ENCODE measurements at regions not wholly inside any gene's neighbourhood (a gene's known extent, or its start where the extent isn't known, plus 50 kb on each side); places are given as distances from the start of the nearest gene placed in this dataset.

DNA sequence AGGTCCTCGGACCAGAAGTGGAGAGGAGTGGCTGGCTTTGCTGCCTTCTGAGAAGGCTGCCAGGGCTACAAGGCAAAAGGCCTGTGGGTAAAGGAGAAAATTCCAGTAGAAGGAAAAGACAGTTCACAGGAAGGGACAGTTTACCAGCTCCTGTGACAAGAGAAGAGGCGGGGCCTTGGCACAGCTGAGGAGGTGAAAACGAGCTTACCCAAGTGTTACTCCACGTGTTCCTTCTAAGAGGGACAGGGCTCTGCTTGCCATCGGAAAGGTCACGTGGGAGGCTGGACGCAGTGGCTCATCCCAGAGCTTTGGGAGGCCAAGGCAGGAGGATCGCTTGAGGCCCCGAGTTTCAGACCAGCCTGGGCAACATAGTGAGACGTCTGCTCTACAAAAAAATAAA lies 129.4 kb upstream of the ZNF746 start:
- Histone ChIP-seq H3K9me3 (no peaks in the 10 kb centered on the region), H3K9ac (no peak overlapping the region), H3K36me3 (replicated peaks in 1 of 2; ENCODE audit: control insufficient read depth in 1 of 2, insufficient read depth in 2 of 2, low read length in 1 of 2) (peaks cover 0 to 5% of the 10 kb centered on the region in 2 experiments), H3K27ac (ENCODE audit: low read depth in 2 of 2, low read length in 1 of 2) (no peak overlapping the region), H3K4me2 (no peak overlapping the region), H3K79me2 (ENCODE audit: insufficient read depth) (peaks cover 26% of the 10 kb centered on the region), H3F3A (replicated peaks; ENCODE audit: insufficient read depth) (peaks cover 5% of the 10 kb centered on the region), H3K4me1 (ENCODE audit: control insufficient read depth in 1 of 2, insufficient read depth in 2 of 2, low read depth in 1 of 2, low read length in 1 of 2) (peaks cover 7 to 16% of the 10 kb centered on the region in 2 experiments; a peak in 2 of 4 replicates), H3K9me2 (no peaks in the 10 kb centered on the region), H2AFZ (ENCODE audit: low read depth) (no peak overlapping the region), H4K20me1 (ENCODE audit: insufficient read depth) (peaks cover 16% of the 10 kb centered on the region), H3K4me3 (ENCODE audit: low read depth in 2 of 2, low read length in 1 of 2) (no peak overlapping the region), H3K27me3 (ENCODE audit: insufficient read depth) (peaks cover 27% of the 10 kb centered on the region; the same call in 1 of the 2 replicates)
- no peak for DNase-seq
- WGBS (ENCODE audit: low lambda C conversion rate) = 61% methylated on average over 10 of the region's 10 CpGs
- TF ChIP-seq GABPA (IDR thresholded peaks at IDR 0.05; ENCODE audit: low read depth) (no peak), RAD21 (IDR thresholded peaks at IDR 0.05; ENCODE audit: low read length) (no peak), ELF1 (IDR thresholded peaks at IDR 0.05) (no peak), RCOR1 (IDR thresholded peaks at IDR 0.05; ENCODE audit: low read length) (no peak), FOXJ3 (CRISPR knock-in tag; IDR thresholded peaks at IDR 0.05) (no peak), EP300 (IDR thresholded peaks at IDR 0.05; ENCODE audit: borderline replicate concordance in 1 of 2, low read depth in 1 of 2, low read length in 1 of 2) (no peak), GATA2 (CRISPR knock-in tag; IDR thresholded peaks at IDR 0.05) (no peak), TCF12 (IDR thresholded peaks at IDR 0.05) (no peak), NRF1 (IDR thresholded peaks at IDR 0.05; ENCODE audit: low read depth, low read length) (no peak), EZH2phosphoT487 (IDR thresholded peaks at IDR 0.05; ENCODE audit: borderline replicate concordance, low read depth) (no peak), TAF1 (IDR thresholded peaks at IDR 0.05; ENCODE audit: borderline replicate concordance, low read depth, low read length) (no peak)
- TF ChIP-seq, protein P1, sequence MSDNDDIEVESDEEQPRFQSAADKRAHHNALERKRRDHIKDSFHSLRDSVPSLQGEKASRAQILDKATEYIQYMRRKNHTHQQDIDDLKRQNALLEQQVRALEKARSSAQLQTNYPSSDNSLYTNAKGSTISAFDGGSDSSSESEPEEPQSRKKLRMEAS (IDR thresholded peaks at IDR 0.05; ENCODE audit: low read depth) = no peak
- TF ChIP-seq, protein P2, sequence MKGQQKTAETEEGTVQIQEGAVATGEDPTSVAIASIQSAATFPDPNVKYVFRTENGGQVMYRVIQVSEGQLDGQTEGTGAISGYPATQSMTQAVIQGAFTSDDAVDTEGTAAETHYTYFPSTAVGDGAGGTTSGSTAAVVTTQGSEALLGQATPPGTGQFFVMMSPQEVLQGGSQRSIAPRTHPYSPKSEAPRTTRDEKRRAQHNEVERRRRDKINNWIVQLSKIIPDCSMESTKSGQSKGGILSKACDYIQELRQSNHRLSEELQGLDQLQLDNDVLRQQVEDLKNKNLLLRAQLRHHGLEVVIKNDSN (IDR thresholded peaks at IDR 0.05; ENCODE audit: borderline replicate concordance, low read depth) = no peak
- CTCF ChIA-PET = interaction anchor here (1.0 to 1.5 kb wide), 4 partner anchors 33 to 163 kb away, joined by 3 to 6 read pairs (median 3); no protein-coding TSS in a partner anchor
- POLR2A ChIA-PET = no interaction called here

- Histone ChIP-seq H4K20me1 (ENCODE audit: insufficient read depth) (peaks cover 20% of the 10 kb centered on the region), H3K9me2 (no peaks in the 10 kb centered on the region), H3K36me3 (replicated peaks in 1 of 2; ENCODE audit: control insufficient read depth in 1 of 2, insufficient read depth in 2 of 2, low read length in 1 of 2) (peaks cover 3 to 7% of the 10 kb centered on the region in 2 experiments), H3F3A (replicated peaks; ENCODE audit: insufficient read depth) (peaks cover 5% of the 10 kb centered on the region), H3K27me3 (ENCODE audit: insufficient read depth) (peaks cover 17% of the 10 kb centered on the region; the same call in 1 of the 2 replicates), H3K9me3 (no peaks in the 10 kb centered on the region), H3K4me2 (no peak overlapping the region), H3K4me1 (ENCODE audit: control insufficient read depth in 1 of 2, insufficient read depth in 2 of 2, low read depth in 1 of 2, low read length in 1 of 2) (peaks cover 7 to 16% of the 10 kb centered on the region in 2 experiments; a peak in 2 of 4 replicates), H3K27ac (ENCODE audit: low read depth in 2 of 2, low read length in 1 of 2) (no peak overlapping the region), H3K79me2 (ENCODE audit: insufficient read depth) (peaks cover 32% of the 10 kb centered on the region), H3K4me3 (ENCODE audit: low read depth in 2 of 2, low read length in 1 of 2) (no peak overlapping the region), H2AFZ (ENCODE audit: low read depth) (0 out of 2 replicates have a peak overlapping the region, but pooled peaks have one; percentile 17), H3K9ac (no peak overlapping the region)
- ChIA-PET POLR2A (no interaction called here), CTCF (interaction anchor here (0.9 to 3.7 kb wide), 8 partner anchors 11 to 116 kb away, joined by 3 to 15 read pairs (median 7); no protein-coding TSS in a partner anchor)
- no peak for TF ChIP-seq MEF2A (IDR thresholded peaks at IDR 0.05; ENCODE audit: borderline replicate concordance, low read depth)
- no peak for DNase-seq
- WGBS (ENCODE audit: low lambda C conversion rate) = 68% methylated on average over 7 of the region's 7 CpGs
These were observed 128.4 kb upstream of the ZNF746 start for GRCh38 chr7:149625947-149626392.
